ENCODE measurements at regions not wholly inside any gene's neighbourhood (a gene's known extent, or its start where the extent isn't known, plus 50 kb on each side); places are given as distances from the start of the nearest gene placed in this dataset.

DNA sequence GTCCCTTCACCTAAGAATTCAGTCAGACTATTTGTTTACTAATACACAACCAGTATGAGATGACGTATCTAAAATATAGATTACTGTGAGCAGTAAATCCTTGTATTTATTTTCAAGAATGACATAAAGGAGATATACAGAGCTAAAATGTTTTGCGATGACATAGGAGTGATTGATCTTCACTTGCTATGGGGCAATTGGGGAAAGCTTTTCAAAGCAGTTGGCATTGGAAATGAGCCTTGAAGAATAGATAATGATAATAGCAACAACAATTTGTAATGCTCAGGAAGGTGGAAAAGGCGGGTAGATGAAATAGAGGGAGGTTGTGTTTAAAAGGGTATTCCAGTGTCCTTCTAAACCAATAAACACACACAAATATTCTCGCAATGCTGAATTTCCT, 623.7 kb downstream of the CDH8 start:
- H3K36me3 ChIP-seq (replicated peaks in 1 of 2; ENCODE audit: control insufficient read depth in 1 of 2, insufficient read depth in 2 of 2, low read length in 2 of 2): no peaks in the 10 kb centered on the region
- no peaks in the 10 kb centered on the region for H3K4me1 ChIP-seq (ENCODE audit: insufficient read depth, low read length)
- WGBS (ENCODE audit: low lambda C conversion rate): 2% methylated on average over 4 of the region's 4 CpGs
- no peaks in the 10 kb centered on the region for H4K20me1 ChIP-seq (ENCODE audit: insufficient read depth, low read length)
- intact Hi-C loops (cut with micrococcal nuclease; ENCODE audit: unreplicated experiment): no loop called here
- H2AFZ ChIP-seq (ENCODE audit: low read length): no peak overlapping the region
- no peak overlapping the region for H3K27ac ChIP-seq (ENCODE audit: extremely low read length, insufficient read depth, low read length)
- in situ Hi-C loops (cut with HindIII; ENCODE audit: extremely low pct_ligation_motif_present, low pct_unique_long_range_greater_than_20kb): no loop called here
- FAIRE-seq (no peak), ATAC-seq (no peak), DNase-seq (ENCODE audit: low spot score) (no peak)
- H3K27me3 ChIP-seq (ENCODE audit: control insufficient read depth in 1 of 2, insufficient read depth in 2 of 2, low read length in 2 of 2): no peaks in the 10 kb centered on the region
- H3K4me2 ChIP-seq (ENCODE audit: low read depth, low read length): no peak overlapping the region
- CTCF ChIA-PET (ENCODE audit: low intra/inter-chr PET ratio, low total read pairs): no interaction called here
- no TSS peak for BruUV-seq (replicated peaks)
- H3K9me3 ChIP-seq (ENCODE audit: low read length): peaks cover 62% of the 10 kb centered on the region
- no peak overlapping the region for H3K9ac ChIP-seq (ENCODE audit: insufficient read depth, low read depth, low read length)
- H3K79me2 ChIP-seq (ENCODE audit: insufficient read depth, low read length): no peaks in the 10 kb centered on the region
- H3K4me3 ChIP-seq (replicated peaks in 1 of 3; ENCODE audit: insufficient read depth in 1 of 3, low read depth in 2 of 3, low read length in 3 of 3): no peak overlapping the region
- POLR2A ChIA-PET: no interaction called here
- 0 out of 2 replicates have a peak, but pooled peaks have one; percentile 26 for TF ChIP-seq CREB1 (IDR thresholded peaks at IDR 0.05)
- TF ChIP-seq CREB1 (CRISPR knock-in tag; IDR thresholded peaks at IDR 0.05): no peak
- TF ChIP-seq, protein P1, sequence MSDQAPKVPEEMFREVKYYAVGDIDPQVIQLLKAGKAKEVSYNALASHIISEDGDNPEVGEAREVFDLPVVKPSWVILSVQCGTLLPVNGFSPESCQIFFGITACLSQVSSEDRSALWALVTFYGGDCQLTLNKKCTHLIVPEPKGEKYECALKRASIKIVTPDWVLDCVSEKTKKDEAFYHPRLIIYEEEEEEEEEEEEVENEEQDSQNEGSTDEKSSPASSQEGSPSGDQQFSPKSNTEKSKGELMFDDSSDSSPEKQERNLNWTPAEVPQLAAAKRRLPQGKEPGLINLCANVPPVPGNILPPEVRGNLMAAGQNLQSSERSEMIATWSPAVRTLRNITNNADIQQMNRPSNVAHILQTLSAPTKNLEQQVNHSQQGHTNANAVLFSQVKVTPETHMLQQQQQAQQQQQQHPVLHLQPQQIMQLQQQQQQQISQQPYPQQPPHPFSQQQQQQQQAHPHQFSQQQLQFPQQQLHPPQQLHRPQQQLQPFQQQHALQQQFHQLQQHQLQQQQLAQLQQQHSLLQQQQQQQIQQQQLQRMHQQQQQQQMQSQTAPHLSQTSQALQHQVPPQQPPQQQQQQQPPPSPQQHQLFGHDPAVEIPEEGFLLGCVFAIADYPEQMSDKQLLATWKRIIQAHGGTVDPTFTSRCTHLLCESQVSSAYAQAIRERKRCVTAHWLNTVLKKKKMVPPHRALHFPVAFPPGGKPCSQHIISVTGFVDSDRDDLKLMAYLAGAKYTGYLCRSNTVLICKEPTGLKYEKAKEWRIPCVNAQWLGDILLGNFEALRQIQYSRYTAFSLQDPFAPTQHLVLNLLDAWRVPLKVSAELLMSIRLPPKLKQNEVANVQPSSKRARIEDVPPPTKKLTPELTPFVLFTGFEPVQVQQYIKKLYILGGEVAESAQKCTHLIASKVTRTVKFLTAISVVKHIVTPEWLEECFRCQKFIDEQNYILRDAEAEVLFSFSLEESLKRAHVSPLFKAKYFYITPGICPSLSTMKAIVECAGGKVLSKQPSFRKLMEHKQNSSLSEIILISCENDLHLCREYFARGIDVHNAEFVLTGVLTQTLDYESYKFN (CRISPR knock-in tag; conservative IDR thresholded peaks at IDR 0.05): no peak

DNA sequence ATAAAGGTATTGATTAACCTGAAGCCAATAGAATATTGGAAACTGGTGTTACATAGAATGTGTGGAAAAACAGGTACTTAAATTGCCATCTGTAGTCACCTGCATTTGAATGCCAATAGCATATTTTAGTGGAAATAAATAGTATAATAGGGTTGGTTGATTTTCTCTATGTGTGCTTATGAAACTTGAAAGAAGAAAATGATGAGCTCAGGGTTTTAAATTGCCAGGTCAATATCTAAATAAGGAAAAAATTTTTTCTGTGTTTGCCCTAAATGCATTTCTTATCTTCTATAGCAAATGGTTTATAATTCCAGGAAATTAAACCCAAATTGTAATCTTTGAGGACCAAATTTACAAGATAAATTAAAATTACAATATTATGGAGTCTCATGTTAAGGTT, 626.6 kb downstream of the CDH8 start:
- Histone ChIP-seq H3K9ac (ENCODE audit: insufficient read depth, low read depth, low read length) (no peak overlapping the region), H3K27me3 (ENCODE audit: control insufficient read depth in 1 of 2, insufficient read depth in 2 of 2, low read length in 2 of 2) (no peaks in the 10 kb centered on the region), H3K4me2 (ENCODE audit: low read depth, low read length) (no peak overlapping the region), H3K36me3 (replicated peaks in 1 of 2; ENCODE audit: control insufficient read depth in 1 of 2, insufficient read depth in 2 of 2, low read length in 2 of 2) (no peaks in the 10 kb centered on the region), H3K79me2 (ENCODE audit: insufficient read depth, low read length) (no peaks in the 10 kb centered on the region), H3K27ac (ENCODE audit: extremely low read length, insufficient read depth, low read length) (no peak overlapping the region), H3K4me3 (replicated peaks in 1 of 3; ENCODE audit: insufficient read depth in 1 of 3, low read depth in 2 of 3, low read length in 3 of 3) (no peak overlapping the region), H3K9me3 (ENCODE audit: low read length) (peaks cover 71% of the 10 kb centered on the region), H2AFZ (ENCODE audit: low read length) (no peak overlapping the region), H4K20me1 (ENCODE audit: insufficient read depth, low read length) (no peaks in the 10 kb centered on the region), H3K4me1 (ENCODE audit: insufficient read depth, low read length) (no peaks in the 10 kb centered on the region)
- in situ Hi-C loops (cut with HindIII; ENCODE audit: extremely low pct_ligation_motif_present, low pct_unique_long_range_greater_than_20kb) (no loop called here), intact Hi-C loops (cut with micrococcal nuclease; ENCODE audit: unreplicated experiment) (no loop called here)
- ChIA-PET POLR2A (no interaction called here), CTCF (ENCODE audit: low intra/inter-chr PET ratio, low total read pairs) (no interaction called here)
- FAIRE-seq (no peak), ATAC-seq (no peak), DNase-seq (ENCODE audit: low spot score) (no peak)
- no TSS peak for BruUV-seq (replicated peaks)
- TF ChIP-seq MAFF (IDR thresholded peaks at IDR 0.05; ENCODE audit: low read depth, low read length): peak; percentile 56
- TF ChIP-seq ZBTB42 (CRISPR knock-in tag; IDR thresholded peaks at IDR 0.05): no peak
- no peak for TF ChIP-seq ZNF768 (CRISPR knock-in tag; IDR thresholded peaks at IDR 0.05)
- TF ChIP-seq, protein P2, sequence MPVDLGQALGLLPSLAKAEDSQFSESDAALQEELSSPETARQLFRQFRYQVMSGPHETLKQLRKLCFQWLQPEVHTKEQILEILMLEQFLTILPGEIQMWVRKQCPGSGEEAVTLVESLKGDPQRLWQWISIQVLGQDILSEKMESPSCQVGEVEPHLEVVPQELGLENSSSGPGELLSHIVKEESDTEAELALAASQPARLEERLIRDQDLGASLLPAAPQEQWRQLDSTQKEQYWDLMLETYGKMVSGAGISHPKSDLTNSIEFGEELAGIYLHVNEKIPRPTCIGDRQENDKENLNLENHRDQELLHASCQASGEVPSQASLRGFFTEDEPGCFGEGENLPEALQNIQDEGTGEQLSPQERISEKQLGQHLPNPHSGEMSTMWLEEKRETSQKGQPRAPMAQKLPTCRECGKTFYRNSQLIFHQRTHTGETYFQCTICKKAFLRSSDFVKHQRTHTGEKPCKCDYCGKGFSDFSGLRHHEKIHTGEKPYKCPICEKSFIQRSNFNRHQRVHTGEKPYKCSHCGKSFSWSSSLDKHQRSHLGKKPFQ (CRISPR knock-in tag; IDR thresholded peaks at IDR 0.05; ENCODE audit: insufficient replicate concordance): no peak
- no peak for TF ChIP-seq PAX8 (CRISPR knock-in tag; IDR thresholded peaks at IDR 0.05; ENCODE audit: borderline replicate concordance)
- no peak for TF ChIP-seq TOE1 (CRISPR knock-in tag; IDR thresholded peaks at IDR 0.05)
- no peak for TF ChIP-seq ZNF44 (CRISPR knock-in tag; IDR thresholded peaks at IDR 0.05)
- TF ChIP-seq MAFK (conservative IDR thresholded peaks at IDR 0.05 in 1 of 2, IDR thresholded peaks at IDR 0.05 in 1 of 2; ENCODE audit: low read length in 2 of 2): peak; percentile 46 to 74
- TF ChIP-seq ZNF773 (CRISPR knock-in tag; IDR thresholded peaks at IDR 0.05; ENCODE audit: borderline replicate concordance): no peak
- no peak for TF ChIP-seq MAZ (IDR thresholded peaks at IDR 0.05; ENCODE audit: borderline replicate concordance, low read depth, low read length)
- TF ChIP-seq MAZ (CRISPR knock-in tag; IDR thresholded peaks at IDR 0.05; ENCODE audit: low read depth): no peak

All from HepG2 (cell line).